ENCODE measurements at regions not wholly inside any gene's neighbourhood (a gene's known extent, or its start where the extent isn't known, plus 50 kb on each side); places are given as distances from the start of the nearest gene placed in this dataset.

- Histone ChIP-seq H3K9me3 (no peaks in the 10 kb centered on the region), H3K36me3 (no peaks in the 10 kb centered on the region), H3K4me1 (no peaks in the 10 kb centered on the region), H3K4me3 (no peak overlapping the region), H3K27ac (no peak overlapping the region), H3K27me3 (no peaks in the 10 kb centered on the region)
- no peak for DNase-seq
- no peak for TF ChIP-seq POLR2A (IDR thresholded peaks at IDR 0.05)
- TF ChIP-seq, protein P1, sequence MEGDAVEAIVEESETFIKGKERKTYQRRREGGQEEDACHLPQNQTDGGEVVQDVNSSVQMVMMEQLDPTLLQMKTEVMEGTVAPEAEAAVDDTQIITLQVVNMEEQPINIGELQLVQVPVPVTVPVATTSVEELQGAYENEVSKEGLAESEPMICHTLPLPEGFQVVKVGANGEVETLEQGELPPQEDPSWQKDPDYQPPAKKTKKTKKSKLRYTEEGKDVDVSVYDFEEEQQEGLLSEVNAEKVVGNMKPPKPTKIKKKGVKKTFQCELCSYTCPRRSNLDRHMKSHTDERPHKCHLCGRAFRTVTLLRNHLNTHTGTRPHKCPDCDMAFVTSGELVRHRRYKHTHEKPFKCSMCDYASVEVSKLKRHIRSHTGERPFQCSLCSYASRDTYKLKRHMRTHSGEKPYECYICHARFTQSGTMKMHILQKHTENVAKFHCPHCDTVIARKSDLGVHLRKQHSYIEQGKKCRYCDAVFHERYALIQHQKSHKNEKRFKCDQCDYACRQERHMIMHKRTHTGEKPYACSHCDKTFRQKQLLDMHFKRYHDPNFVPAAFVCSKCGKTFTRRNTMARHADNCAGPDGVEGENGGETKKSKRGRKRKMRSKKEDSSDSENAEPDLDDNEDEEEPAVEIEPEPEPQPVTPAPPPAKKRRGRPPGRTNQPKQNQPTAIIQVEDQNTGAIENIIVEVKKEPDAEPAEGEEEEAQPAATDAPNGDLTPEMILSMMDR (IDR thresholded peaks at IDR 0.05): no peak
Measured at GRCh38 chr2:6641956-6642355, 223.8 kb downstream of the CMPK2 start.

- no peak for DNase-seq
- no peaks in the 10 kb centered on the region for H3K36me3 ChIP-seq
- no peak overlapping the region for H3K27ac ChIP-seq
- H3K4me3 ChIP-seq: no peak overlapping the region
- no peaks in the 10 kb centered on the region for H3K4me1 ChIP-seq
- TF ChIP-seq, protein P1 (IDR thresholded peaks at IDR 0.05): no peak
- no peak for TF ChIP-seq POLR2A (IDR thresholded peaks at IDR 0.05)
- no peaks in the 10 kb centered on the region for H3K9me3 ChIP-seq
- H3K27me3 ChIP-seq: no peaks in the 10 kb centered on the region
Measured at GRCh38 chr2:6644261-6644660, 221.4 kb downstream of the CMPK2 start.

GRCh38 chr2:6645004-6645403 is 220.7 kb downstream of the CMPK2 start:
- no peaks in the 10 kb centered on the region for H3K36me3 ChIP-seq
- no peaks in the 10 kb centered on the region for H3K9me3 ChIP-seq
- TF ChIP-seq POLR2A (IDR thresholded peaks at IDR 0.05): no peak
- TF ChIP-seq, protein P1 (IDR thresholded peaks at IDR 0.05): no peak
- no peak overlapping the region for H3K4me3 ChIP-seq
- H3K27ac ChIP-seq: no peak overlapping the region
- H3K4me1 ChIP-seq: no peaks in the 10 kb centered on the region
- DNase-seq: no peak
- H3K27me3 ChIP-seq: no peaks in the 10 kb centered on the region

DNA sequence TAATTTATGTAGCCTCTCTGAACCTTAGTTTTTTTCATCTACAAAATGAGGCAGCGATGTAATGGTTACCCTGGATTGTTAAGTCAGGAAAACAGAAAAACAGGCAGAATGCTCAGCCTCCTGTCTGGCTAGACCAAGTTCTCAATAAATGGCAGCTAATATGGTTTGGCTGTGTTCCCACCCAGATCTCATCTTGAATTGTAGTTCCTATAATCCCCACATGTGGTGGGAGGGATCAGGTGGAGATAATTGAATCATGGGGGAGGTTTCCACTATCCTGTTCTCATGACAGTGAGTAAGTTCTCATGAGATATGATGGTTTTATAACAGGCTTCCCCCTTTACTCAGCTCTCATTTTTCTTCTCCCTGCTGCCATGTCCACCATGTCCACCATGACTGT is 220.0 kb downstream of the CMPK2 start:
- Histone ChIP-seq H3K4me3 (no peak overlapping the region), H3K9me3 (no peaks in the 10 kb centered on the region), H3K27ac (no peak overlapping the region), H3K27me3 (no peaks in the 10 kb centered on the region), H3K36me3 (no peaks in the 10 kb centered on the region), H3K4me1 (no peaks in the 10 kb centered on the region)
- no peak for DNase-seq
- TF ChIP-seq POLR2A (IDR thresholded peaks at IDR 0.05): no peak
- TF ChIP-seq, protein P1 (IDR thresholded peaks at IDR 0.05): no peak

GRCh38 chr2:6647046-6647445 is 218.7 kb downstream of the CMPK2 start:
- H3K27me3 ChIP-seq: no peaks in the 10 kb centered on the region
- TF ChIP-seq POLR2A (IDR thresholded peaks at IDR 0.05): no peak
- TF ChIP-seq, protein P1 (IDR thresholded peaks at IDR 0.05): no peak
- H3K4me1 ChIP-seq: no peaks in the 10 kb centered on the region
- H3K36me3 ChIP-seq: no peaks in the 10 kb centered on the region
- no peaks in the 10 kb centered on the region for H3K9me3 ChIP-seq
- no peak for DNase-seq
- no peak overlapping the region for H3K4me3 ChIP-seq
- no peak overlapping the region for H3K27ac ChIP-seq

DNA sequence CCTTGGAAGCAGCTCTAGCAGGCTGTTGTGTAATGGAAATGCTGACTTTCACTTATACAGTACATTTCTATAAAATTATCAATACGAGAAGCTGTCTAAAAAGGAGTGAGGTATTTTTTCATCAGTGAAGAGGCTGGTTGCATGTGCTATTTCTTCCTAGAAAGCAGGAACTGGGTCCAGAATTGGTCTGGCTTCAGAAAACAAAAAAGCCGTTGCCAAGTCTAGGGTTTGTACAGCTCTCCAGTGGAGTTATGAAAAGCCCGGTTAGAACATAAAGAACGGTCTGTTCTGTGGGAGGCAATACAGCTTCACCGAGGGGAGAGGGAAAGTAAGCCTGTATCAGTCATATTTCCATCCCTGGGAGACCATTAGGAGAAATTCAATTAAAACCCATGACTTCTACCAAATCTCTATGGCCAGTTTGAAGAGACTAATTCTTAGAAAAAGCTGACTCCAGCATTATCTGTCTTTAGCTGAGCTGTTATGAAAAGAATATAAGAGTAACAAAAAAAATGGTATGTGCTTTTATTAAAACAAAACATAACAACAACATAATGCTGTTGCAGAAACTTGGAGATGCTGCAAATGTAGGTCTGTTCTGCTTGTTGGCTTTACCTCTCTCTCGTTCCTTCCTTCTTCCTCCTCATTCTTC is 217.0 kb downstream of the CMPK2 start:
- H3K9me3 ChIP-seq: no peaks in the 10 kb centered on the region
- no peaks in the 10 kb centered on the region for H3K27me3 ChIP-seq
- H3K36me3 ChIP-seq: no peaks in the 10 kb centered on the region
- no peak overlapping the region for H3K4me3 ChIP-seq
- no peak overlapping the region for H3K27ac ChIP-seq
- H3K4me1 ChIP-seq: no peaks in the 10 kb centered on the region
- DNase-seq: no peak
- TF ChIP-seq, protein P1 (IDR thresholded peaks at IDR 0.05): no peak
- no peak for TF ChIP-seq POLR2A (IDR thresholded peaks at IDR 0.05)

All from Peyer's patch (tissue), 4 donors.